OCI-LY1 (cell line): ENCODE measurements at regions not wholly inside any gene's neighbourhood (a gene's known extent, or its start where the extent isn't known, plus 50 kb on each side); places are given as distances from the start of the nearest gene placed in this dataset.

Experiments
- H2AFZ ChIP-seq: fragments of 200-600 bp; sonication (generic), shearing (Covaris generic); 2 replicates; pipeline ENCODE4 v1.6.0; 2014; ENCODE audit warnings: antibody characterized with exemption, mild to moderate bottlenecking, low read length
- H3F3A ChIP-seq: fragments of 200-600 bp; sonication (generic), shearing (Covaris generic); 2 replicates; pipeline ENCODE4 v1.6.0; 2014; ENCODE audit warnings: mild to moderate bottlenecking, antibody characterized with exemption, low read length, moderate library complexity; ENCODE audit not compliant: insufficient read depth
- H3K27ac ChIP-seq: fragments of 200-600 bp; sonication (generic); 2 replicates; pipeline ENCODE4 v1.5.1; 2014; ENCODE audit warnings: low read length, mixed run types, mild to moderate bottlenecking, low read depth; ENCODE audit not compliant: poor library complexity, severe bottlenecking
- H3K27me3 ChIP-seq: fragments of 200-600 bp; sonication (generic); 2 replicates; pipeline ENCODE4 v1.6.0; 2014; ENCODE audit warnings: antibody characterized with exemption, mild to moderate bottlenecking, low read length, moderate library complexity; ENCODE audit not compliant: insufficient read depth
- H3K36me3 ChIP-seq: fragments of 200-600 bp; sonication (generic); 2 replicates; pipeline ENCODE4 v1.6.1; 2014; ENCODE audit warnings: mild to moderate bottlenecking, antibody characterized with exemption, low read length, moderate library complexity, mixed read lengths; ENCODE audit not compliant: insufficient read depth
- H3K4me1 ChIP-seq: fragments of 200-600 bp; sonication (generic); 2 replicates; pipeline ENCODE4 v1.5.1; 2014; ENCODE audit warnings: mild to moderate bottlenecking, low read length, moderate library complexity; ENCODE audit not compliant: insufficient read depth, severe bottlenecking
- H3K4me2 ChIP-seq: fragments of 200-600 bp; sonication (generic), shearing (Covaris generic); 2 replicates; pipeline ENCODE4 v1.6.1; 2014; ENCODE audit warnings: low read length
- H3K4me3 ChIP-seq: fragments of 200-600 bp; sonication (generic); 2 replicates; pipeline ENCODE4 v1.5.1; 2014; ENCODE audit warnings: low read length, low read depth, mild to moderate bottlenecking, mixed read lengths; ENCODE audit not compliant: poor library complexity, severe bottlenecking
- H3K79me2 ChIP-seq: fragments of 200-600 bp; shearing (Covaris generic); 2 replicates; pipeline ENCODE4 v1.6.1; 2016; ENCODE audit warnings: mixed run types, low read length, mixed read lengths; ENCODE audit not compliant: insufficient read depth
- H3K9ac ChIP-seq: fragments of 200-600 bp; sonication (generic), shearing (Covaris generic); 2 replicates; pipeline ENCODE4 v1.6.1; 2014; ENCODE audit warnings: mild to moderate bottlenecking, low read length, mixed read lengths
- H3K9me2 ChIP-seq: fragments of 200-600 bp; sonication (generic), shearing (Covaris generic); 2 replicates; pipeline ENCODE4 v1.6.1; 2014; ENCODE audit warnings: low read depth, mild to moderate bottlenecking, low read length, mixed read lengths
- H3K9me3 ChIP-seq: fragments of 200-600 bp; shearing (Covaris generic); 2 replicates; pipeline ENCODE4 v1.6.1; 2014; ENCODE audit warnings: low read length, mixed read lengths
- H4K20me1 ChIP-seq: fragments of 200-600 bp; sonication (generic), shearing (Covaris generic); 2 replicates; pipeline ENCODE4 v1.6.0; 2016; ENCODE audit warnings: mild to moderate bottlenecking, low read length; ENCODE audit not compliant: insufficient read depth
- CTCF ChIP-seq: fragments of 200-600 bp; sonication (generic), shearing (Covaris generic); IDR thresholded peaks from 2 replicates; pipeline ENCODE4 v1.5.1; 2017; ENCODE audit warnings: mild to moderate bottlenecking, antibody characterized with exemption, low read length, moderate library complexity, mixed read lengths
- EZH2 ChIP-seq: fragments of 200-600 bp; sonication (generic), shearing (Covaris generic); IDR thresholded peaks from 2 replicates; pipeline ENCODE4 v1.8.0; 2017; ENCODE audit warnings: borderline replicate concordance, mixed run types, mild to moderate bottlenecking, antibody characterized with exemption, low read length, moderate library complexity, mixed read lengths

DNA sequence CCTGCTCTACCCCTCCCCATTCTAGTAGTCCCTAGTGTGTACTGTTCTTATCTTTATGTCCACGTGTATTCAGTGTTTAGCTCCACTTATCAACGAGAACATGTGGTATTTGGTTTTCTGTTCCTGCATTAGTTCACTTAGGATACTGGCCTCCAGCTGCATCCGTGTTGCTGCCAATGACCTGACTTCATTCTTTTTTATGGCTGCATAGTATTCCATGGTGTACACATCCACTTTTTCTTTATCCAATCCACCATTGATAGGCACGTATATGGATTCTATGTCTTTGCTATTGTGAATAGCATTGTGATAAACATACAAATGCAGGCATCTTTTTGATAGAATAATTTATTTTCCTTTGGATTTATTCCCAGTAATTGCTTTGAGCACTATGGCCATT is 327.7 kb downstream of the DUSP6 start:
- Histone ChIP-seq H3K9ac (no peak overlapping the region), H3K36me3 (no peaks in the 10 kb centered on the region), H2AFZ (no peak overlapping the region), H3K9me3 (no peaks in the 10 kb centered on the region), H3K79me2 (no peaks in the 10 kb centered on the region), H3K4me2 (no peak overlapping the region), H3F3A (no peaks in the 10 kb centered on the region), H3K9me2 (no peaks in the 10 kb centered on the region), H3K27me3 (no peaks in the 10 kb centered on the region), H3K4me3 (no peak overlapping the region), H3K27ac (no peak overlapping the region), H4K20me1 (no peaks in the 10 kb centered on the region), H3K4me1 (no peaks in the 10 kb centered on the region)
- TF ChIP-seq EZH2 = no peak
- no peak for TF ChIP-seq CTCF

GRCh38 chr12:89023936-89024335 is 328.4 kb downstream of the DUSP6 start:
- H3K36me3 ChIP-seq = no peaks in the 10 kb centered on the region
- no peaks in the 10 kb centered on the region for H4K20me1 ChIP-seq
- no peaks in the 10 kb centered on the region for H3K27me3 ChIP-seq
- no peaks in the 10 kb centered on the region for H3K9me2 ChIP-seq
- H3K9me3 ChIP-seq = no peaks in the 10 kb centered on the region
- no peak overlapping the region for H3K4me3 ChIP-seq
- no peaks in the 10 kb centered on the region for H3K4me1 ChIP-seq
- H3K79me2 ChIP-seq = no peaks in the 10 kb centered on the region
- H3K9ac ChIP-seq = no peak overlapping the region
- no peak for TF ChIP-seq CTCF
- TF ChIP-seq EZH2 = no peak
- H3K27ac ChIP-seq = no peak overlapping the region
- H3F3A ChIP-seq = no peaks in the 10 kb centered on the region
- no peak overlapping the region for H2AFZ ChIP-seq
- H3K4me2 ChIP-seq = no peak overlapping the region

GRCh38 chr12:89020689-89021088 is 331.6 kb downstream of the DUSP6 start:
- H3K27ac ChIP-seq = no peak overlapping the region
- no peaks in the 10 kb centered on the region for H3K79me2 ChIP-seq
- no peak overlapping the region for H3K9ac ChIP-seq
- H4K20me1 ChIP-seq = no peaks in the 10 kb centered on the region
- H3K9me2 ChIP-seq = no peaks in the 10 kb centered on the region
- no peaks in the 10 kb centered on the region for H3K4me1 ChIP-seq
- H3K4me3 ChIP-seq = no peak overlapping the region
- H3K27me3 ChIP-seq = no peaks in the 10 kb centered on the region
- no peak overlapping the region for H3K4me2 ChIP-seq
- H3F3A ChIP-seq = no peaks in the 10 kb centered on the region
- no peaks in the 10 kb centered on the region for H3K36me3 ChIP-seq
- no peak overlapping the region for H2AFZ ChIP-seq
- no peaks in the 10 kb centered on the region for H3K9me3 ChIP-seq
- TF ChIP-seq CTCF = no peak
- no peak for TF ChIP-seq EZH2
